ENCODE measurements at regions not wholly inside any gene's neighbourhood (a gene's known extent, or its start where the extent isn't known, plus 50 kb on each side); places are given as distances from the start of the nearest gene placed in this dataset.
"Not testable (repeated sequence)": the region's sequence is repeated elsewhere in the genome, so short reads cannot be mapped to it uniquely, and the experiment has no call there.

DNA sequence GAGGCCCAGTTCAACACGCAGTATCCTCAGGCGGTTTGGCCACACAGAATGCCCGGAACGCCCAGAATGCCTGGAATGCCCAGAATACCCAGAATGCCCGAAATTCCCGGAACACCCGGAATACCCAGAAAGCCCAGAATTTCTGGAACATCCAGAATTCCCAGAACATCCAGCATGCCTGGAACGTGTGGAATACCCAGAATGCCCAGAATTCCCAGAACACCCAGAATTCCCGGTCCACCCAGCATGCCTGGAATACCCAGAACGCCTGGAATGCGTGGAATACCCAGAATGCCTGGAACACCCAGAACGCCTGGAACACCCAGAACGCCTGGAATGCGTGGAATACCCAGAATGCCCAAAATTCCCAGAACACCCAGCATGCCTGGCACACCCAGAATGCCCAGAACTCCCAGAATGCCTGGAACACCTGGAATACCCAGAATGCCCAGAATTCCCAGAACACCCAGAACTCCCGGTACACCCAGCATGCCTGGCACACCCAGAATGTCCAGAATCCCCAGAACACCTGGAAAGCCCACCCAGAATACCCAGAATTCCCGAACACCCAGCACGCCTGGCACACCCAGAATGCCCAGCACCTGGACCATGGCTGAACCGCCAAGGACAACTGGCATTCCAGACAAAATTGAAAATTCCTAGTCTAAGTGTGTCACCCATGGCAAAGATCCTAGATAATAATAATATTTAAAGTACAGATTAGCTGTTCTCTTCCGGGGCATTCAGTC lies 487.4 kb upstream of the SALL3 start:
- Histone ChIP-seq H3K4me3 (ENCODE audit: low read depth, low read length) (no peak overlapping the region), H3K36me3 (ENCODE audit: insufficient read depth, low read length) (no peaks in the 10 kb centered on the region), H3K27ac (ENCODE audit: low read depth, low read length) (no peak overlapping the region), H3K79me2 (ENCODE audit: control insufficient read depth, insufficient read depth, low read length, unreplicated experiment) (no peaks in the 10 kb centered on the region), H3K4me1 (ENCODE audit: control insufficient read depth, insufficient read depth, low read length, unreplicated experiment) (no peaks in the 10 kb centered on the region), H3K27me3 (ENCODE audit: insufficient read depth, low read length) (no peaks in the 10 kb centered on the region), H2AFZ (ENCODE audit: low read length, unreplicated experiment) (no peak overlapping the region)

DNA sequence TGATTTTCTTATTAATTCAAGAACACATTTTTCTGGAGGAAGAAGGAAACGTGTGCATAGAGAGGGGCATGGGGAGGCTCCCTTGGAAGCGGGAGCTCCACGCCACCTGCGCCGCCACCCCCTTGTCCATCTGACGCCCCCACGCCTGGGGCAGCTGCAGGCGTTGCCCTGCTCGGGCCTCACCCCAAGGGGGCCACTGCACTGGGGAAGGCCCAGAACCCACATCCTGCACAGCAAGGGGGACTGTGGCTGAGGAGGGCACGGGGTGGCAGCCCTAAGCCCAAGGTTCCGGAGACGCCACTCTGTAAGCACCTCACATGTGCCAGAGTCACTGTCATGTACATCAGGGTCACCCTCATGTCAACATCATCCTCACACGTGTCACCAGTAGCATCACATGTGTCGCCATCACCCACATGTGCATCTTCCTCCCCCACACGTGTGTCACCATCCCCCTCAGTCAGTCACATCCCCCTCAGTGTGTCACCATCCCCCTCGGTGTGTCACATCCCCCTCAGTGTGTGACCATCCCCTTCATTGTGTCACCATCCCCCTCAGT lies 486.7 kb upstream of the SALL3 start:
- Histone ChIP-seq H2AFZ (ENCODE audit: low read length, unreplicated experiment) (no peak overlapping the region), H3K36me3 (ENCODE audit: insufficient read depth, low read length) (no peaks in the 10 kb centered on the region), H3K27me3 (ENCODE audit: insufficient read depth, low read length) (no peaks in the 10 kb centered on the region), H3K79me2 (ENCODE audit: control insufficient read depth, insufficient read depth, low read length, unreplicated experiment) (no peaks in the 10 kb centered on the region), H3K4me3 (ENCODE audit: low read depth, low read length) (no peak overlapping the region), H3K4me1 (ENCODE audit: control insufficient read depth, insufficient read depth, low read length, unreplicated experiment) (no peaks in the 10 kb centered on the region), H3K27ac (ENCODE audit: low read depth, low read length) (no peak overlapping the region)

DNA sequence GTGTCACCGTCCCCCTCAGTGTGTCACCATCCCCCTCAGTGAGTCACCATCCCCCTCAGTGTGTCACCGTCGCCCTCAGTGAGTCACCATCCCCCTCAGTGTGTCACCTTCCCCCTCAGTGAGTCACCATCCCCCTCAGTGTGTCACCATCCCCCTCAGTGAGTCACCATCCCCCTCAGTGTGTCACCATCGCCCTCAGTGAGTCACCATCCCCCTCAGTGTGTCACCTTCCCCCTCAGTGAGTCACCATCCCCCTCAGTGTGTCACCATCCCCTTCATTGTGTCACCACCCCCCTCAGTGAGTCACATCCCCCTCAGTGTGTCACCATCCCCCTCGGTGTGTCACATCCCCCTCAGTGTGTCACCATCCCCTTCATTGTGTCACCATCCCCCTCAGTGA lies 486.1 kb upstream of the SALL3 start:
- H3K79me2 ChIP-seq (ENCODE audit: control insufficient read depth, insufficient read depth, low read length, unreplicated experiment); H3K4me1 ChIP-seq (ENCODE audit: control insufficient read depth, insufficient read depth, low read length, unreplicated experiment); H3K36me3 ChIP-seq (ENCODE audit: insufficient read depth, low read length); H2AFZ ChIP-seq (ENCODE audit: low read length, unreplicated experiment); H3K27ac ChIP-seq (ENCODE audit: low read depth, low read length); H3K27me3 ChIP-seq (ENCODE audit: insufficient read depth, low read length); H3K4me3 ChIP-seq (ENCODE audit: low read depth, low read length): not testable (repeated sequence)

DNA sequence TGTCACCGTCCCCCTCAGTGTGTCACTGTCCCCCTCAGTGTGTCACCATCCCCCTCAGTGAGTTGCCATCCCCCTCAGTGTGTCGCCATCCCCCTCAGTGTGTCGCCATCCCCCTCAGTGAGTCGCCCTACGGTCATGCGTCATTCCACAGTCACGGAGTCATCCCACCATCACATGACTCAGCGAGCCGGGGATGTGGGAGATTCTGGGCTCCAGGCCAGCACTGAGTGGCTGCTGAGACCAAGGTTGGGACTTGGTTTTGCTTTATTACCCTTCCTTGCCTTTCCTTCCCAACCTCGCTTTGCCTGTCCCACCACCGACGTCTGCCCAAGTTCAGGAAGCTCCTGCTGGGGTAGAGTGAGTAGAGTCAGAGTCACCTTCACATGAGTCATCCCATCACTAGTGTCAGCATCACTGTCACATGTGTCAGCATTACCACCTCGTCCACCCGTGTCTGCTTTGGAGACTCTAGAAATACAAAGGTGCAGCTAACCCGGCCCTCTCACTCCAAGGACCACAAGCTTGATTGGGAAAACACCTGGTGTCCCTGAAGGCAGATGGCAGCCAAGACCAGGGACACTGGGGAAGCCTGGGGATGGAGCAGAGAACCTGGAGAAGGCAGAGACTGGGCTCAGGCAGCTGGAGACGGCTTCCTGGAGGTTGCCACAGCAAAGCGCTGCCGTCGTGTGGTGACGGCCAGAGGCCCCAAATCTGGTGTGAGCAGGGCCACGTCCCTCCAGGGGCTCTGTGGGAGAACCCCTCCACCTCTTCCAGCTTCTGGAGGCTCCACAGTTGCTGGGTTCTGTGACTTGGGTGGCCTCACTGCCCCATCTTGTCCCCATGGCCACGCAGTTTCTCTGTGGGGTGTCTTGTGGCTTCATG lies 485.2 kb upstream of the SALL3 start:
- H3K27ac ChIP-seq (ENCODE audit: low read depth, low read length), result no peak overlapping the region
- H3K4me3 ChIP-seq (ENCODE audit: low read depth, low read length), result no peak overlapping the region
- H3K79me2 ChIP-seq (ENCODE audit: control insufficient read depth, insufficient read depth, low read length, unreplicated experiment), result no peaks in the 10 kb centered on the region
- no peaks in the 10 kb centered on the region for H3K27me3 ChIP-seq (ENCODE audit: insufficient read depth, low read length)
- H3K36me3 ChIP-seq (ENCODE audit: insufficient read depth, low read length), result no peaks in the 10 kb centered on the region
- no peak overlapping the region for H2AFZ ChIP-seq (ENCODE audit: low read length, unreplicated experiment)
- H3K4me1 ChIP-seq (ENCODE audit: control insufficient read depth, insufficient read depth, low read length, unreplicated experiment), result no peaks in the 10 kb centered on the region

DNA sequence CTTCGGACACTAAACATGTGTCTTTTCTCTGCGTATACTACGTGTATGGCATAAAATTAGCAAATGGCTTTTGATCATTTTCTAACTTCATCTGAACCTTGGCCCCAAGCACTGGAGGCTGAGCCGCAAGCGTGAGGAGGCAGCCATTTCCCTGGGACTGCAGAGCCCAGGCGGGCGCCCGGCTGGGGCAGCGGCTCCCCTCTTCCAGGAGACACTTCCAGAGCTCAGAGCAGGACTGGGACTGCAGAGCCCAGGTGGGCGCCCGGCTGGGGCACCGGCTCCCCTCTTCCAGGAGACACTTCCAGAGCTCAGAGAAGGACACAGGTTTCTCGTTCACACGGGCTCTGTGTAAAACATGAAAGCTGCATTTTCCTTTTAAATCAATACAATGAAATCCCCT lies 484.1 kb upstream of the SALL3 start:
- Histone ChIP-seq H2AFZ (ENCODE audit: low read length, unreplicated experiment) (no peak overlapping the region), H3K4me1 (ENCODE audit: control insufficient read depth, insufficient read depth, low read length, unreplicated experiment) (no peaks in the 10 kb centered on the region), H3K79me2 (ENCODE audit: control insufficient read depth, insufficient read depth, low read length, unreplicated experiment) (no peaks in the 10 kb centered on the region), H3K27ac (ENCODE audit: low read depth, low read length) (no peak overlapping the region), H3K4me3 (ENCODE audit: low read depth, low read length) (no peak overlapping the region), H3K27me3 (ENCODE audit: insufficient read depth, low read length) (no peaks in the 10 kb centered on the region), H3K36me3 (ENCODE audit: insufficient read depth, low read length) (no peaks in the 10 kb centered on the region)

DNA sequence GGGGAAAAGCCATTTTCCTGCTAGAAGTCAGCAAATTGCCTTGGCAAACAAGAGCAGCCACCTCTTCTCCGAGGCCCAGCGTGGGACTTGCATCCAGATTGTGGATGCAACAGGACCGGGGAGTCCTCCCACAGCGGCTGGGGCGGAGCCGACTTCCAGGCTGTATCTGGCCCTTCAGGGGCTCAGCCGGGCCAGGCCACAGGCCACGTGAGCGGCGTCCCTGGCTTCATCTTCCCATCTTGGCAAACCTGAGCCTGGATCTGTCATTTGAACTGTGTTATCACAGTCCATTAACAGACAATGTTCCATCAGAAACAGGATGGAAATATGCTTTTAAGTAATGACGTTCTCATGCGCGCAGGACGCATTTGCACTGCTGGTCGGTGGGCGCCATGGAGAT lies 483.5 kb upstream of the SALL3 start:
- Histone ChIP-seq H3K4me1 (ENCODE audit: control insufficient read depth, insufficient read depth, low read length, unreplicated experiment) (no peaks in the 10 kb centered on the region), H3K36me3 (ENCODE audit: insufficient read depth, low read length) (no peaks in the 10 kb centered on the region), H3K27me3 (ENCODE audit: insufficient read depth, low read length) (no peaks in the 10 kb centered on the region), H3K4me3 (ENCODE audit: low read depth, low read length) (no peak overlapping the region), H3K27ac (ENCODE audit: low read depth, low read length) (no peak overlapping the region), H2AFZ (ENCODE audit: low read length, unreplicated experiment) (no peak overlapping the region), H3K79me2 (ENCODE audit: control insufficient read depth, insufficient read depth, low read length, unreplicated experiment) (no peaks in the 10 kb centered on the region)

DNA sequence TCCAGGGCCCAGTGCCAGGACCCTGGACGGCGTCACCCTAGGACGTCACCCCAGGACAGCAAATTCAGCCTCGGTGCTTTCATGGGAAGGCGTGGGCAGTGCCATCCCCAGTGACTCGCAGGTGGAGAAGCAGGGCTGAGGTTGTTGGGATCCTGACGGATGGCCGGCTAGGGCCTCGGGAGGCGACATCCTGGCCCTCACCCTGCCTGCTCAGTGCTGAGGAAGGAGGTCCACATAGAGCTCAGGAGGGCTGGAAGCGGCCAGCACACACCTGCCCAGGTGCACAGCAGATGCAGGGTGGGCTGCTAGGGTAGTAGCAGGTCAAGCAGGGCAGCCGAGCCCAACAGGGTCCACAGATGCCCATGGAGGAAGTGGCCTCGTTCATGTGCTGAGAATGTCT lies 482.0 kb upstream of the SALL3 start:
- Histone ChIP-seq H3K36me3 (ENCODE audit: insufficient read depth, low read length) (no peaks in the 10 kb centered on the region), H3K27ac (ENCODE audit: low read depth, low read length) (no peak overlapping the region), H3K79me2 (ENCODE audit: control insufficient read depth, insufficient read depth, low read length, unreplicated experiment) (no peaks in the 10 kb centered on the region), H3K27me3 (ENCODE audit: insufficient read depth, low read length) (no peaks in the 10 kb centered on the region), H2AFZ (ENCODE audit: low read length, unreplicated experiment) (no peak overlapping the region), H3K4me3 (ENCODE audit: low read depth, low read length) (no peak overlapping the region), H3K4me1 (ENCODE audit: control insufficient read depth, insufficient read depth, low read length, unreplicated experiment) (no peaks in the 10 kb centered on the region)

DNA sequence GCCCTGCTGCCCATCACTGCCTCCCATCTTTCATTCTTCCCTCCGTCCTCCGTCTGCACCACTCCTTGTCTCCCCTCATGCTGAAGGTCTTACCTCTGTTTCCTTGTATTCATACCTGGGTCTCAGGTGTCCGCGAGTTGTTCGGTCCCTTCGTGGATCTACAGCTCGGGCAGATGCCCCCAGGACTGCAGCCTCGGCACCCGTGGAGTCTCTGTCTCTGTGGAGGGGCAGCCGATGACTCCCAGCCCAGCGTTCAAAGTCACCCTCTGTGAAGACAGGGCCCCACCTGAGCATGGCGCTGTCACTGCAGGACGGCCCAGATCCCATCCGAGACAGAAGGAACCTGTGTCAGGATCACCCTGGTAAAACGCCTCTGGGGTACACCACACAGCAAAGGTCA lies 480.0 kb upstream of the SALL3 start:
- Histone ChIP-seq H3K36me3 (ENCODE audit: insufficient read depth, low read length) (no peaks in the 10 kb centered on the region), H3K79me2 (ENCODE audit: control insufficient read depth, insufficient read depth, low read length, unreplicated experiment) (no peaks in the 10 kb centered on the region), H2AFZ (ENCODE audit: low read length, unreplicated experiment) (no peak overlapping the region), H3K27me3 (ENCODE audit: insufficient read depth, low read length) (no peaks in the 10 kb centered on the region), H3K4me3 (ENCODE audit: low read depth, low read length) (no peak overlapping the region), H3K27ac (ENCODE audit: low read depth, low read length) (no peak overlapping the region), H3K4me1 (ENCODE audit: control insufficient read depth, insufficient read depth, low read length, unreplicated experiment) (no peaks in the 10 kb centered on the region)

DNA sequence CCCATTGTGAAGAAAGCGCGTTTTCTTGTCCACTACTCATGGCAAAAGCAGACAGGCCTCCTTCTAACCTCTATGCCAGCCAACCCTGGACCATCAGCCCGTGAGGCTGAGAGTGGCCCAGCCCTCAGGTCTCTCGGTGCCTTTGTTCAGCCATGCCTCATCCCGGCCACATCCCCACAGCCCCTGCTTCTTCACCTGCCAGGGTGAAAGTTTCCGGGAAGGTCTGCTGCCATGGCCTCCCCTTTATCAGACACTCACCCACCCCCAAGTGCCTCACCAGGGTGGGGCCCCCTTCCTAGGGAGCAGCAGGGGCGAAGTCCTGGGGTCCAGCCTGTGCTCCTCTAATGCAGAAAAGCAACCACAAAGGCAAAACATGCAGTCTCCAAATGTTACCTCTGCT lies 478.4 kb upstream of the SALL3 start:
- Histone ChIP-seq H3K27ac (ENCODE audit: low read depth, low read length) (no peak overlapping the region), H3K36me3 (ENCODE audit: insufficient read depth, low read length) (no peaks in the 10 kb centered on the region), H2AFZ (ENCODE audit: low read length, unreplicated experiment) (no peak overlapping the region), H3K27me3 (ENCODE audit: insufficient read depth, low read length) (no peaks in the 10 kb centered on the region), H3K79me2 (ENCODE audit: control insufficient read depth, insufficient read depth, low read length, unreplicated experiment) (no peaks in the 10 kb centered on the region), H3K4me3 (ENCODE audit: low read depth, low read length) (no peak overlapping the region), H3K4me1 (ENCODE audit: control insufficient read depth, insufficient read depth, low read length, unreplicated experiment) (no peaks in the 10 kb centered on the region)

DNA sequence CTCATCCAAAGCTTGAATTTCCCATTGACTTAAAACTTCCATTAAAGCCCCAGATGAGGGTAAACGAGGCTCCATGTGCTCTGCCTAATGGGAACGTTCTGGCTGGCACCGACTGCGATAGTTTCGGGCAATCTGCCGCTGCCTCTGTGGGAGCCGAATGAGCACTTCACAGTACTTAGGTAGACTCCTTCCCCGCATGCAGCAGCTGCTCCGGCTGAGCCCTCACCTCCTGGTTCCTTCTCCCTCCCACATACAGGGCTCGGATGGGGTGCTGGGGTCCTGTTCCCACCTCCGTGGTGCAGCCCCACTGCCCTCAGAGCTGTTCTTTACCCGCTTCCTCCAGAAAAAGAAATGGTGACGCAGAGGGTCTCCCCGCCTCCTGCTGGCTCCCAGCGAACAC lies 476.5 kb upstream of the SALL3 start:
- H3K27ac ChIP-seq (ENCODE audit: low read depth, low read length), result no peak overlapping the region
- H3K27me3 ChIP-seq (ENCODE audit: insufficient read depth, low read length), result no peaks in the 10 kb centered on the region
- no peaks in the 10 kb centered on the region for H3K79me2 ChIP-seq (ENCODE audit: control insufficient read depth, insufficient read depth, low read length, unreplicated experiment)
- no peaks in the 10 kb centered on the region for H3K36me3 ChIP-seq (ENCODE audit: insufficient read depth, low read length)
- no peak overlapping the region for H3K4me3 ChIP-seq (ENCODE audit: low read depth, low read length)
- H3K4me1 ChIP-seq (ENCODE audit: control insufficient read depth, insufficient read depth, low read length, unreplicated experiment), result no peaks in the 10 kb centered on the region
- no peak overlapping the region for H2AFZ ChIP-seq (ENCODE audit: low read length, unreplicated experiment)
